ENCODE measurements at regions not wholly inside any gene's neighbourhood (a gene's known extent, or its start where the extent isn't known, plus 50 kb on each side); places are given as distances from the start of the nearest gene placed in this dataset.

GRCh38 chr22:48365386-48365785 lies 1462.3 kb downstream of the BRD1 start:
- no peak for TF ChIP-seq ZNF571 (tag by site-specific recombination; IDR thresholded peaks at IDR 0.05)
- H3K36me3 ChIP-seq (ENCODE audit: control insufficient read depth in 2 of 2, insufficient read depth in 1 of 2, low read length in 2 of 2) = no peaks in the 10 kb centered on the region
- POLR2A ChIA-PET = no interaction called here
- CTCF ChIA-PET = no interaction called here
- no peak overlapping the region for H3K27ac ChIP-seq (ENCODE audit: extremely low read depth, low read depth, low read length)
- H3K9me3 ChIP-seq (ENCODE audit: control insufficient read depth, insufficient read depth, low read depth, low read length) = no peaks in the 10 kb centered on the region
- H3K4me1 ChIP-seq (ENCODE audit: control insufficient read depth, insufficient read depth, low read length) = peaks cover 6% of the 10 kb centered on the region
- no peak overlapping the region for H3K4me3 ChIP-seq (ENCODE audit: low read depth, low read length)

GRCh38 chr22:48362721-48363404 lies 1464.8 kb downstream of the BRD1 start:
- TF ChIP-seq ZNF600 (tag by site-specific recombination; IDR thresholded peaks at IDR 0.05) = no peak
- no peak for TF ChIP-seq ZNF37A (tag by site-specific recombination; IDR thresholded peaks at IDR 0.05)
- no peak for TF ChIP-seq ATF2 (tag by site-specific recombination; IDR thresholded peaks at IDR 0.05; ENCODE audit: low read depth)
- no peak for TF ChIP-seq ZNF280C (tag by site-specific recombination; IDR thresholded peaks at IDR 0.05)
- no peak for TF ChIP-seq ZNF350 (tag by site-specific recombination; IDR thresholded peaks at IDR 0.05)
- TF ChIP-seq ZNF843 (tag by site-specific recombination; IDR thresholded peaks at IDR 0.05) = no peak
- TF ChIP-seq ZNF416 (tag by site-specific recombination; IDR thresholded peaks at IDR 0.05) = no peak
- TF ChIP-seq GFI1B (tag by site-specific recombination; IDR thresholded peaks at IDR 0.05) = no peak
- TF ChIP-seq GLI4 (tag by site-specific recombination; IDR thresholded peaks at IDR 0.05) = no peak
- no peak for TF ChIP-seq ZNF776 (tag by site-specific recombination; IDR thresholded peaks at IDR 0.05; ENCODE audit: borderline replicate concordance)
- TF ChIP-seq ZNF202 (tag by site-specific recombination; IDR thresholded peaks at IDR 0.05; ENCODE audit: borderline replicate concordance) = no peak
- TF ChIP-seq ZNF280D (tag by site-specific recombination; IDR thresholded peaks at IDR 0.05) = no peak
- POLR2A ChIA-PET = no interaction called here
- Histone ChIP-seq H3K4me1 (ENCODE audit: control insufficient read depth, insufficient read depth, low read length) (no peaks in the 10 kb centered on the region), H3K4me3 (ENCODE audit: low read depth, low read length) (no peak overlapping the region), H3K27ac (ENCODE audit: extremely low read depth, low read depth, low read length) (no peak overlapping the region), H3K36me3 (ENCODE audit: control insufficient read depth in 2 of 2, insufficient read depth in 1 of 2, low read length in 2 of 2) (no peaks in the 10 kb centered on the region), H3K9me3 (ENCODE audit: control insufficient read depth, insufficient read depth, low read depth, low read length) (no peaks in the 10 kb centered on the region)
- CTCF ChIA-PET = no interaction called here

GRCh38 chr22:48361099-48361639 lies 1466.5 kb downstream of the BRD1 start:
- H3K36me3 ChIP-seq (ENCODE audit: control insufficient read depth in 2 of 2, insufficient read depth in 1 of 2, low read length in 2 of 2) = no peaks in the 10 kb centered on the region
- H3K4me1 ChIP-seq (ENCODE audit: control insufficient read depth, insufficient read depth, low read length) = no peaks in the 10 kb centered on the region
- ChIA-PET CTCF (no interaction called here), POLR2A (no interaction called here)
- H3K4me3 ChIP-seq (ENCODE audit: low read depth, low read length) = no peak overlapping the region
- no peaks in the 10 kb centered on the region for H3K9me3 ChIP-seq (ENCODE audit: control insufficient read depth, insufficient read depth, low read depth, low read length)
- H3K27ac ChIP-seq (ENCODE audit: extremely low read depth, low read depth, low read length) = no peak overlapping the region
- TF ChIP-seq HIC1 (tag by site-specific recombination; IDR thresholded peaks at IDR 0.05) (no peak), ZBTB21 (tag by site-specific recombination; IDR thresholded peaks at IDR 0.05) (no peak), WT1 (tag by site-specific recombination; IDR thresholded peaks at IDR 0.05) (no peak), GLI4 (tag by site-specific recombination; IDR thresholded peaks at IDR 0.05) (no peak), ZBTB17 (tag by site-specific recombination; IDR thresholded peaks at IDR 0.05) (peak; percentile 94), ZBTB26 (tag by site-specific recombination; optimal IDR thresholded peaks at IDR 0.05) (no peak), ZNF169 (tag by site-specific recombination; IDR thresholded peaks at IDR 0.05) (no peak)
